Left ventricle myocardium superior (tissue), 1 donor: ENCODE measurements at regions not wholly inside any gene's neighbourhood (a gene's known extent, or its start where the extent isn't known, plus 50 kb on each side); places are given as distances from the start of the nearest gene placed in this dataset.
"Not testable (repeated sequence)": the region's sequence is repeated elsewhere in the genome, so short reads cannot be mapped to it uniquely, and the experiment has no call there.

Source experiments
- ATAC-seq: fragments of 200-7000 bp; cut with Tn5 transposase; one replicate; pipeline ENCODE4 v1.9.1; 2020; ENCODE audit warnings: mild to moderate bottlenecking, moderate library complexity
- DNase-seq: peaks from one replicate; pipeline ENCODE4 v3.0.0-alpha.2; 2020
- intact Hi-C: fragments of 100-400 bp; cut with micrococcal nuclease; formaldehyde crosslinking; loops from one replicate; pipeline ENCODE4 v1.11.0; 2022
- donor health status: DM: no; HTN: yes; CAD: no; lungs with severe emphysema.

GRCh38 chr11:115611343-115611742 is 107.1 kb upstream of the CADM1 start:
- DNase-seq (no peak), ATAC-seq (no peak)
- intact Hi-C loops, result no loop called here

- DNase-seq (no peak), ATAC-seq (no peak)
- intact Hi-C loops, result no loop called here
These were observed 106.7 kb upstream of the CADM1 start for GRCh38 chr11:115610908-115611307.

GRCh38 chr11:115610234-115610633 is 106.0 kb upstream of the CADM1 start:
- ATAC-seq, DNase-seq, intact Hi-C loops: not testable (repeated sequence)

GRCh38 chr11:115608976-115609375 is 104.8 kb upstream of the CADM1 start:
- no peak for DNase-seq
- intact Hi-C loops, result no loop called here
- no peak for ATAC-seq

- intact Hi-C loops, result no loop called here
- ATAC-seq (peak; percentile 93), DNase-seq (peak; percentile 71)
These were observed 103.5 kb upstream of the CADM1 start for GRCh38 chr11:115607621-115608221.

GRCh38 chr11:115606498-115607220 is 102.4 kb upstream of the CADM1 start:
- ATAC-seq (peak; percentile 82), DNase-seq (peak; percentile 63)
- intact Hi-C loops, result no loop called here

GRCh38 chr11:115605871-115606497 is 101.8 kb upstream of the CADM1 start:
- ATAC-seq (no peak), DNase-seq (no peak)
- intact Hi-C loops, result no loop called here

GRCh38 chr11:115605397-115605796 is 101.2 kb upstream of the CADM1 start:
- intact Hi-C loops, ATAC-seq, DNase-seq: not testable (repeated sequence)

GRCh38 chr11:115599125-115599524 is 94.9 kb upstream of the CADM1 start:
- intact Hi-C loops, result no loop called here
- ATAC-seq (no peak), DNase-seq (no peak)

- intact Hi-C loops, result no loop called here
- DNase-seq (no peak), ATAC-seq (peak; percentile 37)
These were observed 94.2 kb upstream of the CADM1 start for GRCh38 chr11:115598257-115598901.

GRCh38 chr11:115591380-115591779 is 87.2 kb upstream of the CADM1 start:
- no peak for ATAC-seq
- DNase-seq, result no peak
- intact Hi-C loops, result no loop called here

GRCh38 chr11:115590254-115590653 is 86.0 kb upstream of the CADM1 start:
- intact Hi-C loops, result no loop called here
- peak; percentile 88 for ATAC-seq
- peak; percentile 31 for DNase-seq

- ATAC-seq (no peak), DNase-seq (no peak)
- intact Hi-C loops, result no loop called here
These were observed 83.6 kb upstream of the CADM1 start for GRCh38 chr11:115587718-115588342.

GRCh38 chr11:115585361-115586024 is 81.3 kb upstream of the CADM1 start:
- intact Hi-C loops, result no loop called here
- no peak for ATAC-seq
- DNase-seq, result no peak

GRCh38 chr11:115581871-115582639 is 77.8 kb upstream of the CADM1 start:
- intact Hi-C loops, result no loop called here
- DNase-seq (no peak), ATAC-seq (peak; percentile 57)

- DNase-seq, result peak; percentile 64
- ATAC-seq, result peak; percentile 77
- intact Hi-C loops, result no loop called here
These were observed 76.9 kb upstream of the CADM1 start for GRCh38 chr11:115580927-115581680.

GRCh38 chr11:115580416-115580815 is 76.2 kb upstream of the CADM1 start:
- ATAC-seq (no peak), DNase-seq (no peak)
- intact Hi-C loops, result no loop called here
